Liver (tissue), 7 donors: ENCODE measurements at regions not wholly inside any gene's neighbourhood (a gene's known extent, or its start where the extent isn't known, plus 50 kb on each side); places are given as distances from the start of the nearest gene placed in this dataset.

Experiments
- DNase-seq: peaks from one replicate; pipeline ENCODE4 v3.0.0-alpha.2; 2017; ENCODE audit warnings: low spot score
- H3K27ac ChIP-seq, 2 donors: one replicate each; pipeline ENCODE4 v1.7.0; 2013; ENCODE audit warnings: inconsistent platforms in 2 of 2, low read length in 2 of 2, control low read depth in 1 of 2, low read depth in 1 of 2, mild to moderate bottlenecking in 1 of 2
- H3K27me3 ChIP-seq, 4 donors: one replicate each; pipeline versions ENCODE4 v1.6.1 to v1.7.0; 2013; ENCODE audit warnings: low read length in 3 of 4, inconsistent platforms in 1 of 4, mild to moderate bottlenecking in 1 of 4, moderate library complexity in 1 of 4; ENCODE audit not compliant: control insufficient read depth in 4 of 4, insufficient read depth in 4 of 4
- H3K36me3 ChIP-seq, 4 donors: one replicate each; pipeline versions ENCODE4 v1.6.1 to v1.7.0; 2013; ENCODE audit warnings: low read length in 3 of 4, mild to moderate bottlenecking in 3 of 4, low read depth in 1 of 4, moderate library complexity in 1 of 4; ENCODE audit not compliant: control insufficient read depth in 4 of 4, insufficient read depth in 3 of 4
- H3K4me1 ChIP-seq, 4 donors: one replicate each; pipeline versions ENCODE4 v1.6.1 to v1.7.0; 2013; ENCODE audit warnings: low read length in 3 of 4, mild to moderate bottlenecking in 3 of 4, moderate library complexity in 1 of 4; ENCODE audit not compliant: control insufficient read depth in 4 of 4, insufficient read depth in 4 of 4
- H3K4me3 ChIP-seq, 3 donors: one replicate each; pipeline versions ENCODE4 v1.6.1 to v1.7.0; 2013; ENCODE audit warnings: low read length in 3 of 3, control low read depth in 1 of 3, low read depth in 1 of 3, mild to moderate bottlenecking in 1 of 3
- H3K9ac ChIP-seq, 2 donors: one replicate each; pipeline ENCODE4 v1.7.0; 2013; ENCODE audit warnings: low read length in 2 of 2, mild to moderate bottlenecking in 2 of 2, moderate library complexity in 2 of 2, control low read depth in 1 of 2, low read depth in 1 of 2
- H3K9me3 ChIP-seq, 4 donors: one replicate each; pipeline versions ENCODE4 v1.6.1 to v1.7.0; 2013; ENCODE audit warnings: low read length in 3 of 4; ENCODE audit not compliant: control insufficient read depth in 4 of 4
- EGR1 ChIP-seq, 2 donors: IDR thresholded peaks; 2 replicates each; pipeline ENCODE4 v1.6.1; 2016 to 2018; ENCODE audit warnings: antibody characterized with exemption in 2 of 2, low read depth in 2 of 2
- FOXA1 ChIP-seq: IDR thresholded peaks from 2 replicates; pipeline ENCODE4 v1.6.1; 2016; ENCODE audit warnings: antibody characterized with exemption
- FOXA2 ChIP-seq: IDR thresholded peaks from 2 replicates; pipeline ENCODE4 v1.6.1; 2016; ENCODE audit warnings: antibody characterized with exemption
- GABPA ChIP-seq, 2 donors: IDR thresholded peaks in 1 of 2; conservative IDR thresholded peaks in 1 of 2; 2 replicates each; pipeline ENCODE4 v1.6.1; 2016; ENCODE audit warnings: antibody characterized with exemption in 2 of 2, mild to moderate bottlenecking in 1 of 2, moderate library complexity in 1 of 2
- HNF4A ChIP-seq, 2 donors: conservative IDR thresholded peaks; 2 replicates each; pipeline ENCODE4 v1.6.1; 2016; ENCODE audit warnings: antibody characterized with exemption in 2 of 2, mild to moderate bottlenecking in 2 of 2
- HNF4G ChIP-seq: IDR thresholded peaks from 2 replicates; pipeline ENCODE4 v1.6.1; 2016; ENCODE audit warnings: antibody characterized with exemption
- JUND ChIP-seq, 2 donors: IDR thresholded peaks; 2 replicates each; pipeline ENCODE4 v1.6.1; 2016; ENCODE audit warnings: antibody characterized with exemption in 2 of 2
- NR2F2 ChIP-seq: IDR thresholded peaks from 2 replicates; pipeline ENCODE4 v1.6.1; 2016; ENCODE audit warnings: antibody characterized with exemption
- RAD21 ChIP-seq, 2 donors: IDR thresholded peaks; 2 replicates each; pipeline ENCODE4 v1.6.1; 2016; ENCODE audit warnings: antibody characterized with exemption in 2 of 2, mild to moderate bottlenecking in 2 of 2
- RXRA ChIP-seq, 2 donors: IDR thresholded peaks; 2 replicates each; pipeline ENCODE4 v1.6.1; 2017 to 2018; ENCODE audit warnings: antibody characterized with exemption in 2 of 2, mild to moderate bottlenecking in 1 of 2
- SP1 ChIP-seq: IDR thresholded peaks from 2 replicates; pipeline ENCODE4 v1.6.1; 2018; ENCODE audit warnings: antibody characterized with exemption, mild to moderate bottlenecking
- YY1 ChIP-seq: IDR thresholded peaks from 2 replicates; pipeline ENCODE4 v1.6.1; 2016; ENCODE audit warnings: antibody characterized with exemption, mild to moderate bottlenecking
- WGBS: extraction: QIAGEN DNeasy Blood & Tissue Kit; methylation state at CpG from one replicate; pipeline ENCODE4 v1.1.7; 2013; 5-methylcytosine and 5-hydroxymethylcytosine counted together
- TF ChIP-seq, protein P1 (sequence below): IDR thresholded peaks from 2 replicates; pipeline ENCODE4 v1.6.1; 2016; ENCODE audit warnings: antibody characterized with exemption
- TF ChIP-seq, protein P2 (sequence below): IDR thresholded peaks from 2 replicates; pipeline ENCODE4 v1.6.1; 2016; ENCODE audit warnings: antibody characterized with exemption, mild to moderate bottlenecking
- donor health status: healthy.
- donor health status: healthy.
- donor health status: healthy.
- donor health status: healthy.

DNA sequence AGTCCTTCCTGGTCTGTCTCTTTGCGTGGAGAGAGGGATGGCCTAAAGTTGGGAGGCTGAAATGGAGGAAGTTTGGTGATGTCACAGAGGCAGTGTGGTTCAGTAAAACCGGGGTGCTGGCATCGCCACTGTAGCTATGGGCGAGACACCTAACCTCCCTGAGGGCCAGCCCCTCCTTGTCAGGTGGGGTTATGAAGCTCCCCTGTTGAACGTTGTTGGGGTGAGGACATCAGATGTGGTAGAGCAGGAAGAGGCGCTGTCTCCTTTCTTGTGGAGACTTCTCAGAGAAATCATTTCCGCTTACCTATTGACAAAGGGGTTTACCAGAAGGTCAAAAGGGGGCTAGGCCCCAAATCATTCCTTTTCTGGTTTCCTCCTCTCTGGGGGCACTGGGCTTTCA is 294.7 kb downstream of the SIPA1L2 start (continued):
- TF ChIP-seq HNF4G (no peak), FOXA2 (no peak), GABPA (IDR thresholded peaks at IDR 0.05 in 1 of 2, conservative IDR thresholded peaks at IDR 0.05 in 1 of 2) (no peak)
- TF ChIP-seq, protein P1, sequence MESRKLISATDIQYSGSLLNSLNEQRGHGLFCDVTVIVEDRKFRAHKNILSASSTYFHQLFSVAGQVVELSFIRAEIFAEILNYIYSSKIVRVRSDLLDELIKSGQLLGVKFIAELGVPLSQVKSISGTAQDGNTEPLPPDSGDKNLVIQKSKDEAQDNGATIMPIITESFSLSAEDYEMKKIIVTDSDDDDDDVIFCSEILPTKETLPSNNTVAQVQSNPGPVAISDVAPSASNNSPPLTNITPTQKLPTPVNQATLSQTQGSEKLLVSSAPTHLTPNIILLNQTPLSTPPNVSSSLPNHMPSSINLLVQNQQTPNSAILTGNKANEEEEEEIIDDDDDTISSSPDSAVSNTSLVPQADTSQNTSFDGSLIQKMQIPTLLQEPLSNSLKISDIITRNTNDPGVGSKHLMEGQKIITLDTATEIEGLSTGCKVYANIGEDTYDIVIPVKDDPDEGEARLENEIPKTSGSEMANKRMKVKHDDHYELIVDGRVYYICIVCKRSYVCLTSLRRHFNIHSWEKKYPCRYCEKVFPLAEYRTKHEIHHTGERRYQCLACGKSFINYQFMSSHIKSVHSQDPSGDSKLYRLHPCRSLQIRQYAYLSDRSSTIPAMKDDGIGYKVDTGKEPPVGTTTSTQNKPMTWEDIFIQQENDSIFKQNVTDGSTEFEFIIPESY, result no peak

DNA sequence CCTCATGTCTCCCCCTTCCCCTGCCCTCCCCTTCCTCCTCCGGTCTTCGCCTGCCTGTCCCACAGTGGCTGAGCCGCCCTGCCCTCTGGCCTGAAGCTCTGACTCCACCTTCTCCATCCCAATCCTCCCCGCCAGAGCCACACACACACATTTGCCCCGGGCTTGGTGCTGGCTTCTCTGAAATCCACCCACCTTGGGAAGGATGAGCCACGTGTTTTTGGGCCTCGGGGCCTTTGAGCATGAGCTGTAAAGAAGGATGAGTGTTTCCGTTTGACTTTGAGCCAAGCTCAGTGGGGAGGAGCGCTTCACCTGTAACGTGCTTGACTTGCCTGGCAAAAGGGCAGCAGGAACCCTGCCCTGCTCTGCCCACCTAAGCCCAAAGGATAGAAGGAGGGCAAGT is 295.1 kb downstream of the SIPA1L2 start:
- Histone ChIP-seq H3K27me3 (no peaks in the 10 kb centered on the region), H3K4me1 (no peaks in the 10 kb centered on the region), H3K9ac (no peak overlapping the region), H3K9me3 (peaks cover 0 to 1% (median 0%) of the 10 kb centered on the region in 4 donors), H3K27ac (no peak overlapping the region), H3K36me3 (no peaks in the 10 kb centered on the region), H3K4me3 (no peak overlapping the region)
- no peak for DNase-seq
- WGBS, result 84% methylated on average over 10 of the region's 10 CpGs
- TF ChIP-seq FOXA1 (no peak), JUND (IDR thresholded peaks at IDR 0.05) (no peak), RXRA (IDR thresholded peaks at IDR 0.05) (no peak), NR2F2 (no peak), HNF4A (conservative IDR thresholded peaks at IDR 0.05) (no peak)
- TF ChIP-seq, protein P1, result no peak

DNA sequence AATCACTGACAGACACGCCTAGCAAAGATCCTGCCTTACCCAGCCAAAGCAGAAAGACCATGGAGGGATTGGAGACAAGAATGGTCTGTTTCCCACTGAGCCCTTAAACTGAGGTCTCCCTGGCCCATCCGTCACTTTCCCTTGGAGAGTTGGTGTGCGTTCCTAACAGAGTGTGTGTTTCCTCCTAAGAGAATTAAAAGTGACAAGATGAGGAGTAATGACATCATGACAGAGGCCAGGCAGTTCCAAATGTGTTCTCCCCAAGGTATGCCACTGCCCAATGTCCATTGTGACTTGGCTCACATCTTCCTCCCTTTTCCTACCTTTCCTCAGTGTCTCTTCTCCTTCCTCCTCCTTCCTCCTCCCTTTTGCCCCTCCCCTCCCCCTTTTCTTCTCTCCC is 295.7 kb downstream of the SIPA1L2 start:
- TF ChIP-seq YY1, result no peak
- TF ChIP-seq HNF4G, result no peak
- TF ChIP-seq GABPA (IDR thresholded peaks at IDR 0.05 in 1 of 2, conservative IDR thresholded peaks at IDR 0.05 in 1 of 2), result no peak
- TF ChIP-seq RXRA (IDR thresholded peaks at IDR 0.05), result no peak
- TF ChIP-seq, protein P2, sequence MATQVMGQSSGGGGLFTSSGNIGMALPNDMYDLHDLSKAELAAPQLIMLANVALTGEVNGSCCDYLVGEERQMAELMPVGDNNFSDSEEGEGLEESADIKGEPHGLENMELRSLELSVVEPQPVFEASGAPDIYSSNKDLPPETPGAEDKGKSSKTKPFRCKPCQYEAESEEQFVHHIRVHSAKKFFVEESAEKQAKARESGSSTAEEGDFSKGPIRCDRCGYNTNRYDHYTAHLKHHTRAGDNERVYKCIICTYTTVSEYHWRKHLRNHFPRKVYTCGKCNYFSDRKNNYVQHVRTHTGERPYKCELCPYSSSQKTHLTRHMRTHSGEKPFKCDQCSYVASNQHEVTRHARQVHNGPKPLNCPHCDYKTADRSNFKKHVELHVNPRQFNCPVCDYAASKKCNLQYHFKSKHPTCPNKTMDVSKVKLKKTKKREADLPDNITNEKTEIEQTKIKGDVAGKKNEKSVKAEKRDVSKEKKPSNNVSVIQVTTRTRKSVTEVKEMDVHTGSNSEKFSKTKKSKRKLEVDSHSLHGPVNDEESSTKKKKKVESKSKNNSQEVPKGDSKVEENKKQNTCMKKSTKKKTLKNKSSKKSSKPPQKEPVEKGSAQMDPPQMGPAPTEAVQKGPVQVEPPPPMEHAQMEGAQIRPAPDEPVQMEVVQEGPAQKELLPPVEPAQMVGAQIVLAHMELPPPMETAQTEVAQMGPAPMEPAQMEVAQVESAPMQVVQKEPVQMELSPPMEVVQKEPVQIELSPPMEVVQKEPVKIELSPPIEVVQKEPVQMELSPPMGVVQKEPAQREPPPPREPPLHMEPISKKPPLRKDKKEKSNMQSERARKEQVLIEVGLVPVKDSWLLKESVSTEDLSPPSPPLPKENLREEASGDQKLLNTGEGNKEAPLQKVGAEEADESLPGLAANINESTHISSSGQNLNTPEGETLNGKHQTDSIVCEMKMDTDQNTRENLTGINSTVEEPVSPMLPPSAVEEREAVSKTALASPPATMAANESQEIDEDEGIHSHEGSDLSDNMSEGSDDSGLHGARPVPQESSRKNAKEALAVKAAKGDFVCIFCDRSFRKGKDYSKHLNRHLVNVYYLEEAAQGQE, result no peak
- no peak for TF ChIP-seq RAD21 (IDR thresholded peaks at IDR 0.05)
- TF ChIP-seq EGR1 (IDR thresholded peaks at IDR 0.05; ENCODE audit: low read depth in 2 of 2), result no peak
- no peak for TF ChIP-seq SP1
- H3K27me3 ChIP-seq, result no peaks in the 10 kb centered on the region
- no peak for DNase-seq
- no peaks in the 10 kb centered on the region for H3K4me1 ChIP-seq
- H3K4me3 ChIP-seq, result no peak overlapping the region
- WGBS, result 70% methylated on average over 3 of the region's 3 CpGs
- no peak overlapping the region for H3K27ac ChIP-seq
- peaks cover 0 to 1% (median 0%) of the 10 kb centered on the region in 4 donors for H3K9me3 ChIP-seq
- H3K9ac ChIP-seq, result no peak overlapping the region
- H3K36me3 ChIP-seq, result no peaks in the 10 kb centered on the region
